RWPE1 (cell line): ENCODE measurements at regions not wholly inside any gene's neighbourhood (a gene's known extent, or its start where the extent isn't known, plus 50 kb on each side); places are given as distances from the start of the nearest gene placed in this dataset.
"Not testable (repeated sequence)": the region's sequence is repeated elsewhere in the genome, so short reads cannot be mapped to it uniquely, and the experiment has no call there.

Source experiments
- CTCF ChIA-PET: fragments of 350-600 bp; sonication (Branson Sonifier 250); formaldehyde crosslinking; extraction: SDS; loops from one replicate; lab custom pipeline; 2021; lab: Yijun Ruan, JAX
- POLR2A ChIA-PET: fragments of 400-600 bp; formaldehyde crosslinking; extraction: SDS; loops from one replicate; lab custom pipeline; 2020; ENCODE audit warnings: antibody characterized with exemption; ENCODE audit not compliant: low non-redundant PET; lab: Yijun Ruan, JAX
- DNase-seq: peaks from one replicate; pipeline ENCODE4 v3.0.0; 2012; ENCODE audit warnings: low spot score
- H3K27ac ChIP-seq: fragments of 450-650 bp; 2 replicates; pipeline ENCODE4 v1.5.1; 2017
- TF ChIP-seq, protein P1 (sequence below): fragments of 450-650 bp; conservative IDR thresholded peaks from 2 replicates; pipeline ENCODE4 v1.5.1; 2017; ENCODE audit warnings: low read depth, mild to moderate bottlenecking

DNA sequence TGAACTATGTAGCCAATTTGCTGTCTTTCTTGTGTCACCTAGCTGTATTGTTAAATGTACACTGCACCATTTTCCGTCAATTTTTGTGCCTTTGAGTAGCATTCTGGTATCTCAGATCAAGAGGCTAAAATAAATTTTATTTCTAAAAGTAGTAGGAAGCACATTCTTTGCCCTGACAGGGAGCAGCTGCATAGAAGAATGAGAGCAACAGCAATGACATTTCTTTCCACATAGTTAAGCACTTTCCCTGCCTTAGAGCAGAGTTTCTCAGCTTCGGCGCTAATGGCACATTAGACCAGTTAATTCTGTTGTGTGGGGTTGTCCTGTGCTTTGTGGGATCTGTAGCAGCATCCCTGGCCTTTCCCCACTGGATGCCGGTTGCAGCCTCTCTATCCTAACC is 173.9 kb downstream of the CHIC2 start:
- H3K27ac ChIP-seq, result no peak overlapping the region
- DNase-seq, result no peak
- TF ChIP-seq, protein P1, sequence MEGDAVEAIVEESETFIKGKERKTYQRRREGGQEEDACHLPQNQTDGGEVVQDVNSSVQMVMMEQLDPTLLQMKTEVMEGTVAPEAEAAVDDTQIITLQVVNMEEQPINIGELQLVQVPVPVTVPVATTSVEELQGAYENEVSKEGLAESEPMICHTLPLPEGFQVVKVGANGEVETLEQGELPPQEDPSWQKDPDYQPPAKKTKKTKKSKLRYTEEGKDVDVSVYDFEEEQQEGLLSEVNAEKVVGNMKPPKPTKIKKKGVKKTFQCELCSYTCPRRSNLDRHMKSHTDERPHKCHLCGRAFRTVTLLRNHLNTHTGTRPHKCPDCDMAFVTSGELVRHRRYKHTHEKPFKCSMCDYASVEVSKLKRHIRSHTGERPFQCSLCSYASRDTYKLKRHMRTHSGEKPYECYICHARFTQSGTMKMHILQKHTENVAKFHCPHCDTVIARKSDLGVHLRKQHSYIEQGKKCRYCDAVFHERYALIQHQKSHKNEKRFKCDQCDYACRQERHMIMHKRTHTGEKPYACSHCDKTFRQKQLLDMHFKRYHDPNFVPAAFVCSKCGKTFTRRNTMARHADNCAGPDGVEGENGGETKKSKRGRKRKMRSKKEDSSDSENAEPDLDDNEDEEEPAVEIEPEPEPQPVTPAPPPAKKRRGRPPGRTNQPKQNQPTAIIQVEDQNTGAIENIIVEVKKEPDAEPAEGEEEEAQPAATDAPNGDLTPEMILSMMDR, result no peak
- ChIA-PET POLR2A (no interaction called here), CTCF (interaction anchor here (0.6 kb wide), 1 partner anchor 212 kb away, joined by 3 read pairs; no protein-coding TSS in a partner anchor)

DNA sequence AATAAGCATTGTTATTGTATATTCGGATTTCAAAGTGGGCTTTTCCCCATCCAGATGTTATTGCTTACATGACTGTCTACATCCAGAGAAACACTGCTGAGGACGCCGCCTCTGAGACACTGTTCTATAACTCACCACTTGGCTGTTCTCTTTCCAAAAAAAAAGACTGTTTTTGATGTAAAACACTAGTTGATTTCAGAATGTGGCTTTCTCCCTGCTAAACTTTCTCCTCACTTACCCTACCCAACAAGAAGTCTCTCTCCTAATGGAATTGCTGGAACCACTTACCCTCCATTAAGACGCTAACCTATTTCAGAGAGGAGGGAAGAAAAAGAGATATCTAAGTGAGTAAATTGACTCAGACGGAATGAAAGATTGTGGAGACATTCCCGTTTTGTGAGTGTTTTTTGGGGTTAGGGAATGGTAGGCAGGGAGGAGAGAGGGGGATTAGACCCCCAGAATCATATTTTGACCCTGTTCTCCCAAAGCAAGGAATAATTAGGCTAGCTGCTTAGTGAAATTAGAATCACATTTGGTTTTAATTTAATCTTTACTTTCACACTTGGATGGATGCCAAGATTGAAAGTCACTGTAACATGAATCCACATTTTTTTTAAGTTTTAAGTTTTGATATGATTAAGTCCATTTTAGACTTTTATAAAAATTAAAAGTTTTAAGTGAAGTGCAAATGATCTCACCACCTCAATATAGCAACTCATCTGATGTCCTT is 174.9 kb downstream of the CHIC2 start:
- DNase-seq, result no peak
- H3K27ac ChIP-seq, result no peak overlapping the region
- TF ChIP-seq, protein P1, result no peak
- ChIA-PET POLR2A (no interaction called here), CTCF (no interaction called here)

- TF ChIP-seq, protein P1, result no peak
- ChIA-PET POLR2A (no interaction called here), CTCF (no interaction called here)
- no peak for DNase-seq
- no peak overlapping the region for H3K27ac ChIP-seq
These were observed 178.3 kb downstream of the CHIC2 start for GRCh38 chr4:53886090-53886489.

DNA sequence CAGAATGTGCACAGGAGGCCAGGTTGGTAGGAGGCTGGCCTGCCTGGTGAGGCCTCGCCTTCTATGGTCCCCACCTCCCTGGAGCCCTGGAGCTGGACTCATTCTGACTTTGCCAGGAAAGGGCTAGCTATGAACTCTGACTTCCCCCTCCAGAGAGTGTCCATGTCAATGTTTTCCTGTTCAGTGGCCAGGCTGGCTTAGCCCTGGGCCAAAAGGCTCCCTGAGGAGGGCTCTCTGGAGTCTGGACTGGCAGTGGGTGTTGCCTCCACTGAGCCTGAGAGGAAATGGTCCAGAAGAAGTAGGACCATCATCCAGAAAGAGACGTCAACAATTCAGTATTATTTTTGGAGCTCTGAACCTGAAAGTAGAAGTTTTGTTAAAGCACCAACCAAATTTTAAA is 178.7 kb downstream of the CHIC2 start:
- ChIA-PET CTCF (no interaction called here), POLR2A (no interaction called here)
- DNase-seq, result no peak
- TF ChIP-seq, protein P1, result no peak
- H3K27ac ChIP-seq, result no peak overlapping the region

DNA sequence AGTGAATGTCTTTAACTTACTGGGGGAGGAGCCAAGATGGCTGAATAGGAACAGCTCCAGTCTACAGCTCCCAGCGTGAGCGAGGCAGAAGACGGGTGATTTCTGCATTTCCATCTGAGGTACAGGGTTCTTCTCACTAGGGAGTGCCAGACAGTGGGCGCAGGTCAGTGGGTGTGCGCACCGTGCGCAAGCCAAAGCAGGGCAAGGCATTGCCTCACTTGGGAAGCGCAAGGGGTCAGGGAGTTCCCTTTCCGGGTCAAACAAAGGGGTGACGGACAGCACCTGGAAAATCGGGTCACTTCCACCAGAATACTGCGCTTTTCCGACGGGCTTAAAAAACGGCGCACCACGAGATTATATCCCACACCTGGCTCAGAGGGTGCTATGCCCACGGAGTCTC is 187.3 kb downstream of the CHIC2 start:
- POLR2A ChIA-PET, DNase-seq, H3K27ac ChIP-seq: not testable (repeated sequence)
- CTCF ChIA-PET, result interaction anchor here (0.7 kb wide), 1 partner anchor 197 kb away, joined by 3 read pairs; no protein-coding TSS in a partner anchor

DNA sequence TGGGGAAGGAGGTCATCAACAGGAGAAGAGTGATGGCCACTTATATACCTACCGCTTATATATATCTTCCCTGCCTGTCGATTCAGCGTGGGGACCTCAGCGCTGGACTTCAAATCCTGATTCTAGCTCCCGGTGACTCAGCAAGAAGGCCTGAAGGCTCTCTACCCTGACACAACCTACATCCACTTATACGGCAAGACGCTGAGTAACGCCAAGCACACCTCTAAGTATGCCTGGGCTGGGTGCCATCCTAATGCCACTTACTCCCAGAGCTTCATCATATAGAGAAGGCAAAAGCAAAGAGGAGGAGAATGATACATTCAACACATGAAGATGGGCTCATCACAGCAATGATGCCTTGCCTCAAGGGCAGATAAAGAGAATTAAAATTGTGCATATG is 198.3 kb downstream of the CHIC2 start:
- no peak for DNase-seq
- CTCF ChIA-PET, result interaction anchor here (1.2 kb wide), 1 partner anchor 368 kb away, joined by 6 read pairs; no protein-coding TSS in a partner anchor

More for the DNA sequence above, 198.3 kb downstream of the CHIC2 start:
- no peak overlapping the region for H3K27ac ChIP-seq
- POLR2A ChIA-PET, result no interaction called here
- TF ChIP-seq, protein P1, result no peak
